SK-N-MC (cell line): ENCODE measurements at regions not wholly inside any gene's neighbourhood (a gene's known extent, or its start where the extent isn't known, plus 50 kb on each side); places are given as distances from the start of the nearest gene placed in this dataset.

ENCODE experiments used
- EZH2 ChIP-seq: fragments of 200-600 bp; sonication (generic); IDR thresholded peaks from one replicate; pipeline ENCODE4 v1.6.1; 2017; ENCODE audit warnings: antibody characterized with exemption
- FOXP2 ChIP-seq: optimal IDR thresholded peaks from 2 replicates; pipeline ENCODE3; 2011; ENCODE audit warnings: mild to moderate bottlenecking, moderate library complexity; ENCODE audit not compliant: insufficient read depth; ENCODE audit errors: extremely low read length, control extremely low read depth
- POLR2AphosphoS5 ChIP-seq: IDR thresholded peaks from 2 replicates; pipeline ENCODE4 v1.6.1; 2012; ENCODE audit warnings: mild to moderate bottlenecking, low read depth, low read length, borderline replicate concordance

GRCh38 chr2:106658616-106659015 is 171.5 kb downstream of the CD8B2 start:
- TF ChIP-seq POLR2AphosphoS5, result no peak
- no peak for TF ChIP-seq EZH2
- no peak for TF ChIP-seq FOXP2
